ENCODE measurements at regions not wholly inside any gene's neighbourhood (a gene's known extent, or its start where the extent isn't known, plus 50 kb on each side); places are given as distances from the start of the nearest gene placed in this dataset.

DNA sequence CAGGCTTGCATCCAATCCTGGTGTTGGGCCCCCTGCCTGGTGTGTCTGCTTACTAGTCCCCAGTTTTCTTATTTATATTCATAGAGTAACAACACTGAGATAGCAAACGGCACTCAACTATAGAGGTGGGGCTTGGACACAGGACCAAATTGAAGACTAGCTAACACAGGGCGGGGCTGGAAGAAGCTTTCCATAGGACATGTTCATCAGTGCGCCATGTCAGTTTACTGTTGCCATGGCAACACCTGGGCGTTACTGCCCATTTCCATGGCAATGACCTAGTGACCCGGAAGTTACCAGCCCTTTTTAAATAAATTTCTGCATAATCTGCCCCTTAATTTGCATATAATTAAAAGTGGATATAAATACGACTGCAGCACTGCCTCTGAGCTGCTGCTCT lies 275.5 kb upstream of the TMEM132C start:
- Histone ChIP-seq H3K9me2 (ENCODE audit: insufficient read depth, low read length) (no peaks in the 10 kb centered on the region), H3K4me3 (ENCODE audit: low read length) (no peak overlapping the region), H3K9me3 (ENCODE audit: low read length) (no peaks in the 10 kb centered on the region), H3K4me2 (ENCODE audit: low read length) (no peak overlapping the region), H3K27me3 (ENCODE audit: insufficient read depth, low read depth, low read length) (no peaks in the 10 kb centered on the region), H3K36me3 (ENCODE audit: insufficient read depth, low read length) (no peaks in the 10 kb centered on the region), H3F3A (ENCODE audit: insufficient read depth, low read length, poor library complexity, severe bottlenecking) (no peaks in the 10 kb centered on the region), H2AFZ (ENCODE audit: low read depth, low read length) (no peak overlapping the region), H3K9ac (ENCODE audit: low read length) (no peak overlapping the region), H4K20me1 (ENCODE audit: insufficient read depth) (no peaks in the 10 kb centered on the region), H3K27ac (ENCODE audit: low read length) (no peak overlapping the region), H3K79me2 (replicated peaks; ENCODE audit: insufficient read depth, low read length) (no peaks in the 10 kb centered on the region)
- no peak for TF ChIP-seq RAD21 (conservative IDR thresholded peaks at IDR 0.05)
- no peak for TF ChIP-seq POLR2AphosphoS5 (IDR thresholded peaks at IDR 0.05)
- no peak for TF ChIP-seq TAF1 (IDR thresholded peaks at IDR 0.05; ENCODE audit: low read depth)
- no peak for TF ChIP-seq MXI1 (conservative IDR thresholded peaks at IDR 0.05; ENCODE audit: poor library complexity, severe bottlenecking)
- TF ChIP-seq, protein P1, sequence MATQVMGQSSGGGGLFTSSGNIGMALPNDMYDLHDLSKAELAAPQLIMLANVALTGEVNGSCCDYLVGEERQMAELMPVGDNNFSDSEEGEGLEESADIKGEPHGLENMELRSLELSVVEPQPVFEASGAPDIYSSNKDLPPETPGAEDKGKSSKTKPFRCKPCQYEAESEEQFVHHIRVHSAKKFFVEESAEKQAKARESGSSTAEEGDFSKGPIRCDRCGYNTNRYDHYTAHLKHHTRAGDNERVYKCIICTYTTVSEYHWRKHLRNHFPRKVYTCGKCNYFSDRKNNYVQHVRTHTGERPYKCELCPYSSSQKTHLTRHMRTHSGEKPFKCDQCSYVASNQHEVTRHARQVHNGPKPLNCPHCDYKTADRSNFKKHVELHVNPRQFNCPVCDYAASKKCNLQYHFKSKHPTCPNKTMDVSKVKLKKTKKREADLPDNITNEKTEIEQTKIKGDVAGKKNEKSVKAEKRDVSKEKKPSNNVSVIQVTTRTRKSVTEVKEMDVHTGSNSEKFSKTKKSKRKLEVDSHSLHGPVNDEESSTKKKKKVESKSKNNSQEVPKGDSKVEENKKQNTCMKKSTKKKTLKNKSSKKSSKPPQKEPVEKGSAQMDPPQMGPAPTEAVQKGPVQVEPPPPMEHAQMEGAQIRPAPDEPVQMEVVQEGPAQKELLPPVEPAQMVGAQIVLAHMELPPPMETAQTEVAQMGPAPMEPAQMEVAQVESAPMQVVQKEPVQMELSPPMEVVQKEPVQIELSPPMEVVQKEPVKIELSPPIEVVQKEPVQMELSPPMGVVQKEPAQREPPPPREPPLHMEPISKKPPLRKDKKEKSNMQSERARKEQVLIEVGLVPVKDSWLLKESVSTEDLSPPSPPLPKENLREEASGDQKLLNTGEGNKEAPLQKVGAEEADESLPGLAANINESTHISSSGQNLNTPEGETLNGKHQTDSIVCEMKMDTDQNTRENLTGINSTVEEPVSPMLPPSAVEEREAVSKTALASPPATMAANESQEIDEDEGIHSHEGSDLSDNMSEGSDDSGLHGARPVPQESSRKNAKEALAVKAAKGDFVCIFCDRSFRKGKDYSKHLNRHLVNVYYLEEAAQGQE (IDR thresholded peaks at IDR 0.05; ENCODE audit: borderline replicate concordance), result no peak
- no peak for TF ChIP-seq EP300 (conservative IDR thresholded peaks at IDR 0.05; ENCODE audit: poor library complexity, severe bottlenecking)
- TF ChIP-seq EZH2 (IDR thresholded peaks at IDR 0.05; ENCODE audit: borderline replicate concordance, insufficient read depth, low read length, poor library complexity, severe bottlenecking), result no peak
- TF ChIP-seq SMC3 (conservative IDR thresholded peaks at IDR 0.05; ENCODE audit: poor library complexity), result no peak
- TF ChIP-seq, protein P2, sequence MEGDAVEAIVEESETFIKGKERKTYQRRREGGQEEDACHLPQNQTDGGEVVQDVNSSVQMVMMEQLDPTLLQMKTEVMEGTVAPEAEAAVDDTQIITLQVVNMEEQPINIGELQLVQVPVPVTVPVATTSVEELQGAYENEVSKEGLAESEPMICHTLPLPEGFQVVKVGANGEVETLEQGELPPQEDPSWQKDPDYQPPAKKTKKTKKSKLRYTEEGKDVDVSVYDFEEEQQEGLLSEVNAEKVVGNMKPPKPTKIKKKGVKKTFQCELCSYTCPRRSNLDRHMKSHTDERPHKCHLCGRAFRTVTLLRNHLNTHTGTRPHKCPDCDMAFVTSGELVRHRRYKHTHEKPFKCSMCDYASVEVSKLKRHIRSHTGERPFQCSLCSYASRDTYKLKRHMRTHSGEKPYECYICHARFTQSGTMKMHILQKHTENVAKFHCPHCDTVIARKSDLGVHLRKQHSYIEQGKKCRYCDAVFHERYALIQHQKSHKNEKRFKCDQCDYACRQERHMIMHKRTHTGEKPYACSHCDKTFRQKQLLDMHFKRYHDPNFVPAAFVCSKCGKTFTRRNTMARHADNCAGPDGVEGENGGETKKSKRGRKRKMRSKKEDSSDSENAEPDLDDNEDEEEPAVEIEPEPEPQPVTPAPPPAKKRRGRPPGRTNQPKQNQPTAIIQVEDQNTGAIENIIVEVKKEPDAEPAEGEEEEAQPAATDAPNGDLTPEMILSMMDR (IDR thresholded peaks at IDR 0.05; ENCODE audit: poor library complexity, severe bottlenecking), result no peak

- no peaks in the 10 kb centered on the region for H3K9me2 ChIP-seq (ENCODE audit: insufficient read depth, low read length)
- H2AFZ ChIP-seq (ENCODE audit: low read depth, low read length), result no peak overlapping the region
- TF ChIP-seq MXI1 (conservative IDR thresholded peaks at IDR 0.05; ENCODE audit: poor library complexity, severe bottlenecking) (no peak), EP300 (conservative IDR thresholded peaks at IDR 0.05; ENCODE audit: poor library complexity, severe bottlenecking) (no peak)
- TF ChIP-seq, protein P2 (IDR thresholded peaks at IDR 0.05; ENCODE audit: poor library complexity, severe bottlenecking), result no peak
- H4K20me1 ChIP-seq (ENCODE audit: insufficient read depth), result no peaks in the 10 kb centered on the region
- no peaks in the 10 kb centered on the region for H3K79me2 ChIP-seq (replicated peaks; ENCODE audit: insufficient read depth, low read length)
- no peak overlapping the region for H3K9ac ChIP-seq (ENCODE audit: low read length)
- H3K27ac ChIP-seq (ENCODE audit: low read length), result no peak overlapping the region
- no peak overlapping the region for H3K4me3 ChIP-seq (ENCODE audit: low read length)
- H3K4me2 ChIP-seq (ENCODE audit: low read length), result no peak overlapping the region
- H3F3A ChIP-seq (ENCODE audit: insufficient read depth, low read length, poor library complexity, severe bottlenecking), result no peaks in the 10 kb centered on the region
- H3K36me3 ChIP-seq (ENCODE audit: insufficient read depth, low read length), result no peaks in the 10 kb centered on the region
- H3K27me3 ChIP-seq (ENCODE audit: insufficient read depth, low read depth, low read length), result no peaks in the 10 kb centered on the region
- no peaks in the 10 kb centered on the region for H3K9me3 ChIP-seq (ENCODE audit: low read length)
Observed at GRCh38 chr12:127998988-127999387, 268.0 kb upstream of the TMEM132C start.
